ENCODE measurements at regions not wholly inside any gene's neighbourhood (a gene's known extent, or its start where the extent isn't known, plus 50 kb on each side); places are given as distances from the start of the nearest gene placed in this dataset.

GRCh38 chr17:45697076-45697475 lies 87.0 kb upstream of the CRHR1 start:
- H3K9me3 ChIP-seq = no peaks in the 10 kb centered on the region
- no peak overlapping the region for H3K27ac ChIP-seq
- ATAC-seq = no peak
- intact Hi-C loops (cut with DNase I) = no loop called here
- whole genome bisulfite sequencing, 2 donors = 0 to 4% methylated on average over 1 of the region's 1 CpG
- no peaks in the 10 kb centered on the region for H3K27me3 ChIP-seq
- TF ChIP-seq POLR2A (IDR thresholded peaks at IDR 0.05) (no peak), CTCF (IDR thresholded peaks at IDR 0.05) (no peak)
- DNase-seq = no peak
- H3K36me3 ChIP-seq (replicated peaks in 1 of 2; ENCODE audit: insufficient read depth in 1 of 2, low read depth in 2 of 2) = no peaks in the 10 kb centered on the region
- H3K4me1 ChIP-seq = no peaks in the 10 kb centered on the region
- no peak overlapping the region for H3K4me3 ChIP-seq

- Histone ChIP-seq H3K4me1 (no peaks in the 10 kb centered on the region), H3K27ac (no peak overlapping the region), H3K27me3 (no peaks in the 10 kb centered on the region), H3K4me3 (no peak overlapping the region), H3K9me3 (no peaks in the 10 kb centered on the region), H3K36me3 (replicated peaks in 1 of 2; ENCODE audit: insufficient read depth in 1 of 2, low read depth in 2 of 2) (no peaks in the 10 kb centered on the region)
- no peak for TF ChIP-seq POLR2A (IDR thresholded peaks at IDR 0.05)
- no peak for TF ChIP-seq CTCF (IDR thresholded peaks at IDR 0.05)
- ATAC-seq (no peak), DNase-seq (no peak)
- intact Hi-C loops (cut with DNase I) = no loop called here
- 28 to 30% methylated on average over 7 of the region's 7 CpGs for WGBS, 2 donors
Observed at GRCh38 chr17:45700171-45701090, 83.7 kb upstream of the CRHR1 start.

GRCh38 chr17:45702666-45703266 lies 81.4 kb upstream of the CRHR1 start:
- TF ChIP-seq POLR2A (IDR thresholded peaks at IDR 0.05) (no peak), CTCF (IDR thresholded peaks at IDR 0.05) (no peak)
- DNase-seq (no peak), ATAC-seq (no peak)
- H3K4me3 ChIP-seq = no peak overlapping the region
- H3K36me3 ChIP-seq (replicated peaks in 1 of 2; ENCODE audit: insufficient read depth in 1 of 2, low read depth in 2 of 2) = no peaks in the 10 kb centered on the region
- WGBS, 2 donors = 31 to 53% methylated on average over 1 of the region's 1 CpG
- no peaks in the 10 kb centered on the region for H3K4me1 ChIP-seq
- no peaks in the 10 kb centered on the region for H3K9me3 ChIP-seq
- intact Hi-C loops (cut with DNase I) = no loop called here
- no peak overlapping the region for H3K27ac ChIP-seq
- no peaks in the 10 kb centered on the region for H3K27me3 ChIP-seq

- no peak for ATAC-seq
- Histone ChIP-seq H3K4me1 (no peaks in the 10 kb centered on the region), H3K27ac (no peak overlapping the region), H3K36me3 (replicated peaks in 1 of 2; ENCODE audit: insufficient read depth in 1 of 2, low read depth in 2 of 2) (no peaks in the 10 kb centered on the region), H3K27me3 (no peaks in the 10 kb centered on the region), H3K4me3 (no peak overlapping the region), H3K9me3 (no peaks in the 10 kb centered on the region)
- DNase-seq = no peak
- intact Hi-C loops (cut with DNase I) = no loop called here
- 41 to 50% methylated on average over 5 of the region's 5 CpGs for WGBS, 2 donors
- TF ChIP-seq CTCF (IDR thresholded peaks at IDR 0.05) (no peak), POLR2A (IDR thresholded peaks at IDR 0.05) (no peak)
Observed at GRCh38 chr17:45703348-45703747, 80.8 kb upstream of the CRHR1 start.
